ENCODE measurements at regions not wholly inside any gene's neighbourhood (a gene's known extent, or its start where the extent isn't known, plus 50 kb on each side); places are given as distances from the start of the nearest gene placed in this dataset.

GRCh38 chr5:114935490-114935889 lies 234.2 kb downstream of the TRIM36 start:
- Histone ChIP-seq H3K27ac (no peak overlapping the region), H3K9me3 (peaks cover 0 to 18% (median 10%) of the 10 kb centered on the region in 12 donors), H3K36me3 (no peaks in the 10 kb centered on the region), H3K4me1 (no peaks in the 10 kb centered on the region), H3K4me3 (no peak overlapping the region), H3K27me3 (no peaks in the 10 kb centered on the region)
- ATAC-seq (no peak), DNase-seq (no peak)
- TF ChIP-seq, protein P1, sequence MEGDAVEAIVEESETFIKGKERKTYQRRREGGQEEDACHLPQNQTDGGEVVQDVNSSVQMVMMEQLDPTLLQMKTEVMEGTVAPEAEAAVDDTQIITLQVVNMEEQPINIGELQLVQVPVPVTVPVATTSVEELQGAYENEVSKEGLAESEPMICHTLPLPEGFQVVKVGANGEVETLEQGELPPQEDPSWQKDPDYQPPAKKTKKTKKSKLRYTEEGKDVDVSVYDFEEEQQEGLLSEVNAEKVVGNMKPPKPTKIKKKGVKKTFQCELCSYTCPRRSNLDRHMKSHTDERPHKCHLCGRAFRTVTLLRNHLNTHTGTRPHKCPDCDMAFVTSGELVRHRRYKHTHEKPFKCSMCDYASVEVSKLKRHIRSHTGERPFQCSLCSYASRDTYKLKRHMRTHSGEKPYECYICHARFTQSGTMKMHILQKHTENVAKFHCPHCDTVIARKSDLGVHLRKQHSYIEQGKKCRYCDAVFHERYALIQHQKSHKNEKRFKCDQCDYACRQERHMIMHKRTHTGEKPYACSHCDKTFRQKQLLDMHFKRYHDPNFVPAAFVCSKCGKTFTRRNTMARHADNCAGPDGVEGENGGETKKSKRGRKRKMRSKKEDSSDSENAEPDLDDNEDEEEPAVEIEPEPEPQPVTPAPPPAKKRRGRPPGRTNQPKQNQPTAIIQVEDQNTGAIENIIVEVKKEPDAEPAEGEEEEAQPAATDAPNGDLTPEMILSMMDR (IDR thresholded peaks at IDR 0.05), result no peak
- TF ChIP-seq POLR2A (IDR thresholded peaks at IDR 0.05), result no peak
- intact Hi-C loops (cut with DNase I), result no loop called here

DNA sequence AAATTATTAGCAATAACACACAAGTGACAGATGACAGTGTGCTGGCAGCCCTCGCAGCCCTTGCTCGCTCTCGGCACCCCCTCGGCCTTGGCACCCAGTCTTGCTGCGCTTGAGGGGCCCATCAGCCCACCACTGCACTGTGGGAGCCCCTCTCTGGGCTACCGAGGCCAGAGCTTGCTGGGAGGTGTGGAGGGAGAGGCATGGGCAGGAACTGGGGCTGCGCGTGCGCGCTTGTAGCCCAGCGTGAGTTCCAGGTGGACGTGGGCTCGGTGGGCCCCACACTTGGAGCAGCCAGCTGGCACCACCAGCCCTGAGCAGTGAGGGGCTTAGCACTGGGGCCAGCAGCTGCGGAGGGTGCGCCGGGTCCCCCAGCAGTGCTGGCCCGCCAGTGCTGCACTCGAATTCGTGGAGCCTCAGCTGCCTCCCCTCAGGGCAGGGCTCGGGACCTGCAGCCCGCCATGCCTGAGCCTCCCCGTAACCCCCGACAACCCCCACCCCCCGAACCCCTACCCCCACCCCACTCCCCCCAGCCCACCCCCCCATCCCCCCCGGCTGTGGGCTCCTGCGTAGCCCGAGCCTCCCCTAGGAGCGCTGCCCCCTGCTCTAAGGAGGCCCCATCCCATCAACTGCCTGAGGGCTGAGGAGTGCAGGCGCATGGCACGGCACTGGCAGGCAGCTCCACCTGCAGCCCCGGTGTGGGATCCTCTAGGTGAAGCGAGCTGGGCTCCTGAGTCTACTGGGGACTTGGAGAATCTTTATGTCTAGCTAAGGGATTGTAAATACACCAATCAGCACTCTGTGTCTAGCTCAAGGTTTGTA lies 240.9 kb downstream of the TRIM36 start:
- Histone ChIP-seq H3K27me3 (no peaks in the 10 kb centered on the region), H3K27ac (no peak overlapping the region), H3K4me1 (no peaks in the 10 kb centered on the region), H3K36me3 (no peaks in the 10 kb centered on the region), H3K4me3 (no peak overlapping the region), H3K9me3 (peaks cover 0 to 4% (median 0%) of the 10 kb centered on the region in 12 donors)
- DNase-seq (no peak), ATAC-seq (no peak)
- intact Hi-C loops (cut with DNase I), result no loop called here
- 82 to 88% (median 84%) methylated on average over 15 to 32 of the region's 32 CpGs for WGBS, 4 donors
- no peak for TF ChIP-seq POLR2A (IDR thresholded peaks at IDR 0.05)
- TF ChIP-seq, protein P1 (IDR thresholded peaks at IDR 0.05), result no peak

- Histone ChIP-seq H3K9me3 (peaks cover 0 to 8% (median 0%) of the 10 kb centered on the region in 12 donors), H3K4me1 (no peaks in the 10 kb centered on the region), H3K27me3 (no peaks in the 10 kb centered on the region), H3K36me3 (no peaks in the 10 kb centered on the region), H3K27ac (no peak overlapping the region), H3K4me3 (no peak overlapping the region)
- TF ChIP-seq, protein P1 (IDR thresholded peaks at IDR 0.05), result no peak
- TF ChIP-seq POLR2A (IDR thresholded peaks at IDR 0.05), result no peak
- intact Hi-C loops (cut with DNase I), result no loop called here
- no peak for ATAC-seq
- 92 to 98% (median 94%) methylated on average over 4 of the region's 4 CpGs for WGBS, 4 donors
- no peak for DNase-seq
These were observed 244.9 kb downstream of the TRIM36 start for GRCh38 chr5:114924769-114925168.

DNA sequence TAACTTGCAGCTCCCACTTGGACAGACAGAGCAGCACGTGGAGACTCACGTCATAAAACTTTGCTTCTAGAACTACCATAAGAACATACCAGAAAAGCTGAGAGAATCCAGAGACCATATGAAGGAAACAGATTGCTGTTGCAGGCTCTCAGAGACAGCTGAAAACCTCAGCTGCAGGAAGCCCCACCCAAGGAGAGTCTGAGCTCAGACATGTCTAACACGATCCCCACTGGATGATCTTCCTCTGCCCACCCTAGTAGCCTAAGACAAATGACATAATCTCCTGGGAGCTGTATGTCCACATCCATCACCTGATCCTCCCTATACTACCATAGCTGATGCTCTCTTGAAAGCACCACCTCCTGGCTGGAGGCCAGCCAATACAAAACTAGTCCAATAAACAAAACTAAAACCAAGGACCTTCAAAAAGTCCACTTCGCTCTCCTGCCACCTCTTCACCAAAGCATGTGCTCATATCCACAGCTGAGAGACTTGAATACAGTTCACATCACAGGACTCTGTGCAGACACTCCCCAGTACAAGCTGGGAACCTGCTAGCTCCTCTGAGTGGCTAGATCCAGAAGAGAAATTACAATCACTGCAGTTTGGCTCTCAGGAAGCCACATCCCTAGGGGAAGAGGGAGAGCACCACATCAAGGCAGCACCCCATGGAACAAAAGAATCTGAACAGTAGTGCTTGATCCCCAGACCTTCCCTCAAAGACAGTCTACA lies 257.4 kb downstream of the TRIM36 start:
- no peak overlapping the region for H3K4me3 ChIP-seq
- H3K27me3 ChIP-seq, result no peaks in the 10 kb centered on the region
- ATAC-seq, result no peak
- H3K4me1 ChIP-seq, result no peaks in the 10 kb centered on the region
- WGBS, 4 donors, result 52 to 83% (median 63%) methylated on average over 4 of the region's 4 CpGs
- DNase-seq, result no peak
- TF ChIP-seq, protein P1 (IDR thresholded peaks at IDR 0.05), result no peak
- TF ChIP-seq POLR2A (IDR thresholded peaks at IDR 0.05), result no peak
- H3K36me3 ChIP-seq, result no peaks in the 10 kb centered on the region
- H3K27ac ChIP-seq, result no peak overlapping the region
- H3K9me3 ChIP-seq, result peaks cover 0 to 30% (median 0%) of the 10 kb centered on the region in 12 donors
- intact Hi-C loops (cut with DNase I), result no loop called here
